ENCODE measurements at regions not wholly inside any gene's neighbourhood (a gene's known extent, or its start where the extent isn't known, plus 50 kb on each side); places are given as distances from the start of the nearest gene placed in this dataset.

GRCh38 chr7:13839063-13839462 is 150.4 kb downstream of the ETV1 start:
- intact Hi-C loops (cut with DNase I) = no loop called here

More at GRCh38 chr7:13839063-13839462, 150.4 kb downstream of the ETV1 start:
- H3K27me3 ChIP-seq = no peaks in the 10 kb centered on the region
- H3K4me3 ChIP-seq = no peak overlapping the region
- H3K4me1 ChIP-seq = peaks cover 0 to 6% (median 0%) of the 10 kb centered on the region in 9 donors
- WGBS, 2 donors = 77 to 82% methylated on average over 1 of the region's 1 CpG
- no peak for ATAC-seq
- no peaks in the 10 kb centered on the region for H3K9me3 ChIP-seq
- H3K27ac ChIP-seq = no peak overlapping the region
- no peak for DNase-seq
- no peak for TF ChIP-seq CTCF (IDR thresholded peaks at IDR 0.05)
- no peaks in the 10 kb centered on the region for H3K36me3 ChIP-seq

Measured in heart right ventricle (tissue), 16 donors.